GM21825 (cell line): ENCODE measurements at regions not wholly inside any gene's neighbourhood (a gene's known extent, or its start where the extent isn't known, plus 50 kb on each side); places are given as distances from the start of the nearest gene placed in this dataset.

Experiments used
- ATAC-seq: cut with Tn5 transposase; IDR thresholded peaks from one replicate; pipeline ENCODE4 v1.9.1; 2021; ENCODE audit warnings: mild to moderate bottlenecking, moderate library complexity; ENCODE audit not compliant: unreplicated experiment

DNA sequence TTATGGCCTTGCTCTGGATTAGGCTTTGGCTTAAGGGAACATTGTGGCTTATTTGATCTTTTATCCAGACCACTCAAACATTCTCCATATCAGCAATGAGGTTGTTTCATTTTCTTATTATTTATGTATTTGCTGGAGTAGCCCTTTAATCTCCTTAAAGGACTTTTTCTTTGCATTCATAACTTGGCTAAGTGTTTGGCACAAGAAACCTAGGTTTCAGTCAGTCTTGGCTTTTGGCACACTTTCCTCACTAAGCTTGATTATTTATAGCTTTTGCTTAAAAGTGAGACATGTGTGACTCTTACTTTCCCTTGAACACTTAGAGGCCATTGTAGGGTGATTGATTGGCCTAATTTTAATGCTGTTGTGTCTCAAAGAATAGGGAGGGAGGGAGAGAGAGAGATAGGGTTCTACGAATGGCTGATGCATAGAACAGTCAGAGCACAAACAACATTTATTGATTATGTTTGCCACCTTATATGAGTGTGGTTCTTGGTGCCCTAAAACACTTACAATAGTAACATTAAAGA is 2265.3 kb upstream of the C9orf72 start:
- ATAC-seq: no peak

DNA sequence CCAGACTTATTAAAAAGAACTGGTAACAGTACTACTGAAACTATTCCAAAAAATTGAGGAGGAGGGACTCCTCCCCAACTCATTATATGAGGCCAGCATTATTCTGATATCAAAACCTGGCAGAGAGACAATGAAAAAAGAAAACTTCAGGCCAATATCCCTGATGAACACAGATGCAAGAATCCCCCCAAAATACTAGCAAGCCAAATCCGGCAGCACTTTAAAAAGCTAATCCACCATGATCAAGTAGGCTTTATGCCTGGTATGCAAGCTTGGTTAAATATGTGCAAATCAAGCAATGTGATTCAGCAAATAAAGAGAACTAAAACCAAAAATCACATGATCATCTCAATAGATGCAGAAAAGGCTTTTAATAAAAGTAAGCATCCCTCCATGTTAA is 2271.0 kb upstream of the C9orf72 start:
- no peak for ATAC-seq

DNA sequence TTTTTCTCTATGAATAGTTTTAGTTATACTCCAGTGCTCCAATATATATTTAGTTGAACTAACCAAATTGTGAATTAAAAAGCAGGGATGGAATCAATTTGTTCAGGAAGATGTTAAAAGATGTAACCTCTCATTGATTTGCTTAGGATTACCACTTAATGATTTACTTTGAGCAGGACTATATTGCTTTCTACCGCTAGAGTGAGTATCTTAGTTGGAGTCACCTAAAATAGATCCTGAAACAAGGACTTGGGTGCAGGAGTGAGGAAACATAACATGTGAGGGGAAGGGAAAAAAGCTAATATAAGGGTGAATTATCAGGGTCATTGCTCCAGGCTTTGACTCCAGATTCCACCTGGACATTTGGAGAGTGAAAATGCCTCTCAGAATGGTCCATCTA is 2277.4 kb upstream of the C9orf72 start:
- no peak for ATAC-seq

DNA sequence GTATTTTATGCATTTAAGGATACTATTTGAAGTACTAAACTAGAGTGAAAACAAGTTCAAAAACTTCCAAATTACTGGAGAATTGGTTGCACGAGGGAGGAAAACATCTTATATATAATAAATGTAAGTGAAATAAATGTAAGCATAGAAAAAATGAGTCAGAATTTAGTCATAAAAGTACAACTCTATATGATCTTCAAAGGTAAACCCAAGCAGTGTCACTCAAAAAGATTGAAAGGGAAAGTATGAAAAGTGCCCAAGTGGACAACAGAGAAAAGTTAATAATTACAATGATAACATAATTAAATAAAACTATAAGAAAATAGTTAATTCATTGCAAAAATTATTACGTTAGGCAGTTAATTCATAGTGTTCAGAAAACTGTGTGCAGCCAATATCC is 2288.5 kb upstream of the C9orf72 start:
- ATAC-seq: no peak

DNA sequence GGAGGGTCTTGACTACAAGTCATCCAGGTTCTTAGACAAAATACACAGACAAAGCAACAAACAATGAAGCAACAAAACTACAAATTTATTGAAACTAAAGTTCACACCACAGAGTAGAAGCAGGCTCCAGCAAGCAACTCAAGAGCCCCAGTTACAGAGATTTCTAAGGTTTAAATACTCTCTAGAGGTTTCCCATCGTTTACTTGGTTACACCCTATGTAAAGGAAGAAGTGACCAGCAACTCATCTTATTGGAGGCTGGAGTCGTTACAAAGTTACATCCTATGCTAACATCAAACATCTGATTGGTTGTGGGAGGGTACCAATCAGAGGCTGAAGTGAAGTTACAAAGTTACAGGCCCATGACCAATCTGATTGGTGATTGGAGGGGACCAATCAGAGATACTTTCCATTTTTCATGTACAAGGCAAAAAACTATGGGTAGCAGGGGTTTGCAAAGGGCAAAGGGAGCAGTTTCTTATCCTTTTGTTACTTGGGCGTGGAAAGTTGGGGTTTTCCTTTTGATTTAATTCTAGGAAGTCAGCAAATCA is 2292.6 kb upstream of the C9orf72 start:
- ATAC-seq: no peak

DNA sequence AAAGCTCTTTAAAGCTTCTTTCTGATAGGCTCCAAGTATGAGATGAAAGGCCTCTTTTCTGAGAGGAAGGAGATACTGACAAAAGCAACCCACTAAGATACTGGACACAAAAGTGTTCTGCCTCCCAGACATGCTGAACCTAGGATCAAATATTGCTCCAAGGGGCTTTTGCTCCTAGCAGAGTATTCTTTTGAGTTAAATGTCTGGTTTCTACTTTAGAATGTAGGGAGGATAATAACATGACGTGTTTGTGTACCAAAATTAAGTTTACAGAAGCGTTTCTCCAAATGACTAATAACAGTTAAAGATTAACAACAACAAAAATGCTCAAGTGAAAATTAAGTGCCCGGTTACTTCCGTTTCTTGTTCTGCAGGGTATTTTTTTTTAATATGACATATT is 2293.3 kb upstream of the C9orf72 start:
- ATAC-seq: no peak

DNA sequence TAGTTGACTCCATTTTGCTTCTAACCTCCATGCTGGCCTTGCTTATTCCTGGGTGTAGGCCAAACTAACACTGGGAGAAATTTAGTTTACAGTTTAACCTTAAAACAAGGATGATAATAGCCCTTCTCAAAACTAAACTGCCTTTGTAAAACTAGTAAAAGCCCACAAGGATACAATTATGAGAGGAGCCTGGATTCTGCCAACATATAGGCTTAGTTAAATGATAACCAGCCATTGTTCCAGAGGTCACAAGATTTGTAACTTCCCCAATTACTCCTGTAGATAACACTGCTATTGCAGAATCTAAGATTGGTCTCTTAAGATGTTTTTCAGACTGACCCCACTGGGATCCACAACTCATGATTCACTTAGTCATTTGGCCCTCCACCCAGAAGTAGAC is 2300.3 kb upstream of the C9orf72 start:
- no peak for ATAC-seq

DNA sequence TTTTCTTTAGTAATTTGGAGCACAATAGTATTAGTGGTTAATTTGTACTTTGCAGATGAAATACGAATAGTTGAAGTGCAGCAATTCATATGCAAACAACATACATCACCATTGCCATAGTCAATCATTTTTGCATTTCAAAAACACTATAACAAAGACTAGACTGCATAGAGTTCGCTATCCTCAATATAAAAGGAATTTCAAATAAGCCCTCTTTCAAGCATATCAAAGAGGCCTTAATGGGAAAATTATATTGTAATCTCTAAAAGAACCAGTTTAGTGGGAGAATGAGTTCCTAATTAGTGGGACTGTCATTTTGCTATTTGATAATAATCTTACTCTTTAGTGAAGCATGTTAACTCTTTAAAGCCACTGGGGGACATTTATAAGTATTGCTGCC is 2302.3 kb upstream of the C9orf72 start:
- ATAC-seq: no peak

DNA sequence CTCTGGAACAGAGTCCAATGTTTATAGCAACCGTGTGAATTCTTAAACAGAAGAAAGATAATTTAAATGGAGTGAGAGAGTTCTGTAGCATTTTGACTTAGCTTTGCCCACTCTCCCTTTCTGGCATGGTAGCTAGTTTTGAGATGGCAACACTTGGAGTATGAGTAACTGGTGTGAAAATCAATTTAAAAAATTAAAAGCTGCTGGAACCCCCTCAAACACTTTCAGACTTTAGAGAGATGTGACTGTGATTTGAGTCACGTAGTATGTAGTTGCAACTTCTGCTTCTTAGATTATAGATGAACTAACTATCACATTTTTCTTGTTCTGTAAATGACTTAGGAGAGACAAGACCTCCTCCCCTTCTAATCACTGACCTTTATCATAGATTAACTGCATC is 2309.5 kb upstream of the C9orf72 start:
- no peak for ATAC-seq

DNA sequence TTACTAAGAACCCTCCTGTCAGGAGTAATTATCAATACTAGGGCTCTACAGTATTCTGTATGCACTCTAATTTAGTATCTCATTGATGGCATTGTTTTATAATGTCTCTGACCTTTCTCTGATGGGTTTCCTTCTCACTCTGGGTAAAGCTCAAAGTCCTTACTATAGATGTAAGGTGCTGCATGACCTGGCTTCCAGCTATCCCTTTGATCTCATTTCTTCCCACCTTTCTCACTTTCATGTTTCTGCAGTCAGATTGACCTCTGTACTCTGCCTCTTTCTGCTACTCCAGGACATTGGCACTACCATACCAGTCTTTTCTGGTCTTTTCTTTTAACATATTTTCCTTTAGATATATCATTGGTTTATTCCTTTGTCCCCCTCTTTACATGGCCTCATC is 2332.8 kb upstream of the C9orf72 start:
- ATAC-seq: no peak

DNA sequence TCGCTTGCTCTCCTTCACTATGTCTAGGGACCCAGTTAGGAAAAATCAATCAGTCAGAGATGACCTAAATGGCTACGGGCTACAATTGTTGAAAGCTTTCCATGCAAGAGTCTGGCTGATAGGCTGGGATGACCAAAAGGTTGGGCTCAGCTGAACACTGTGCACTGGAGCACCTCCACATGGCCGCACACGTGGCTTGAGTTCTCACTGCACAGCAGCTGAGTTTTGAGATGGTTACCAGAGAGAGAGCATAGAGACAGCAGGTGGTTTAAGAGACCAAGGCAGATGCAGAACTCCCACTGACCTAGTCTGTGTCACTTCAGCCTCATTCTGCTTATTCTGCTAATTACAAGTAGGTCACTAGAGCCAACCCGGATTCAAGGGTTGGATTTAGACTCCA is 2354.8 kb upstream of the C9orf72 start:
- no peak for ATAC-seq

DNA sequence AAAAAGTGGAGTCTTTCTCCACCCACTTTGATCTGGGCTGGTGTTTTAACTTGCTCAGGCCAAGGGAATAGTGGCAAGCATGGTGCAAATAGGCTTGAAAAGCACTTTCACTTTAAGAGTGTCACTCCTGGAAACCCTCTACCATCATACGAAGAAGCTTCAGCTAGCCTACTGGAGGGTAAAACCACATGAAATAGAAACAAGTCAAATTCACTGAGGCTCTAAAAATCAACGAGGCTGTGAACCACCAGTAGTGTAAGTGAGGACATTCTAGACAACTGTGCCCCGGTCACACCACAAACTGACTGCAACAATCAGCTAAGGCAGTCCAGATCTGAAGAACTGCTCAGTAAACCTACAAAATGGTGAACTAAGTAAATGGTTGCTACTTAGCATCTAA is 2366.3 kb upstream of the C9orf72 start:
- ATAC-seq: no peak

DNA sequence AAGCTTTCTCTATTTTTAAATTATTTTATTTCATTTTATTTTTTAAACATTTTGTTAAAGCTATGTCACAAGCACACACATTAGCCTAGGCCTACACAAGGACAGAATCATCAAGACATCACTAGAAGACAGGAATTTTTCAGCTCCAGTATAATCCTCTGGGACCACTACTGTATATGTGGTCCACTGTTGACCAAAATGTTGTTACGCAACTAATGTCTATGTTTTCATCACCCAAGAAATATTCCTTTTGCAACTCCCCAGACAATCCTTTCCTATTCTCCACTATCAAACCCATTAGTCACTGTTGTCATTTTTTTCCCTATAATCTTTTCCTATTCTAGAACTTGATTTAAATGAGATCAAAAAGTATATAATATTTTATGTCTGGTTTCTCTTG is 2371.7 kb upstream of the C9orf72 start:
- no peak for ATAC-seq

DNA sequence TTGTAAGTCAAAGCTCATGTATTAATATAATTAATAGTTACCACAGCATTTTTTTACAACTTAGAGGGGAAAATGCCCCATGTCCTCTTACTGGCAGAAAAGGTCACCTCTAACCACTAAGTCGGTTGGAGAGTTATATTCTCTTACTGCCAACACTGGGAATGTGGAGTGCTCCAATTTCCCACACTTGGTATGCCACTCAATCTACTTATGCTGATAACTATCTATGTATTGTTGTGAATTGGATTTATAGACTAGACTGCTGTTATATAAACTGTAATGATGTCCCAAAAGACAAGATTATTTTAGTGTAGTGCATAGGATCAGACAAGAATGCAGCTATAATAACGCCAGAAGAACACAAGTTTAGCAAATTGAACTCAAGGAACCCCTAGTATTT is 2385.2 kb upstream of the C9orf72 start:
- ATAC-seq: no peak

DNA sequence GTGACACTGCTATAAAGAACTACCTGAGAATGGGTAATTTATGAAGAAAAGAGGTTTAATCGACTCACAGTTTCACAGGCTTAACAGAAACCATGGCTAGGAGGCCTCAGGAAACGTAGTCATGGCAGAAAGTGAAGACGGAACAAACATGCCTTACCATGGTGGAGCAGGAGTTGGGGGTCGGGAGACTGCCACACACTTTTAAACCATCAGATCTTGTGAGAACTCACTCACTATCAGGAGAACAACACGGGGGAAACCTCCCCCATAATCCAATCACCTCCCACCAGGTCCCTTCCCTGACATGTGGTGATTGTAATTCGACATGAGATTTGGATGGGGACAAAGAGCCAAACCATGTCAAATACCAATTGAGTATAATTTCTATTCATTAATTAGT is 2392.6 kb upstream of the C9orf72 start:
- no peak for ATAC-seq

DNA sequence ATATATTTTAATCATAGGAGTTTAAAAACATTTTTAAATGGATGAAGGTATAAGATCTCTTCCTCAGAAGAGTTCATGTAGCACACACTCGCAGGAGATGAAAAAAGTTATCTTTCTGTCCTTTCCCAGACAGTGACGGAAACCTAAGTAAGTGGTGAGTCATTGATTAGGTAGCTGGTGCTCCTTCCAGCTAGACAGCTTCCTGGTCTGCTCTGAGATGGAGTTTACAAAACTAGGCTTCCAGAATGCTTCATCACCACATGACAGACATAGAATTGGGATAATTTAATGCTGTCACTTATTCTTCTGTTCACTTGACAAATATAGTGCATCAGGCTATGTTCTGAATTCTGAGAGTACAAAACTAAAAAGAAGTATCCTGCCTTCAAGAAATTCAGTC is 2393.0 kb upstream of the C9orf72 start:
- ATAC-seq: no peak

DNA sequence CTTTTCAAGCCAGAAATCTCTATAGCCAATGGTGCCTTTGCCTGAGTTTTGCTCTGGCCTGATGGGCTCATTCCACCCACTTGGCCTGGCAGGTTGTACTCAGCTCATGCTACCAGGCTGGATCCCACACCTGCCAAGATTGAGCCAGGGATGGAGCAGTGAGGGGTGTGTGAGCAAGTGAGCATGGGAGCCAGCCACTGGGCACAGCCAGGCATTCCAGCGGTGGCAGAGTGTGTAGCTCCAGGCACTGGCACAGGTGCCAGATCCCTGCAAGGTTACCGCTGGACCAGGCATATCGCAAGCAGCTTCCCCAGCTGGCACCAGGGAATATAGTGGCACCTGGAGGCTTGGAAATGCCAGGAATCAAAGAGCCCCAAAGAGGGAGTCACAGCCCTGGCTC is 2395.6 kb upstream of the C9orf72 start:
- ATAC-seq: no peak

DNA sequence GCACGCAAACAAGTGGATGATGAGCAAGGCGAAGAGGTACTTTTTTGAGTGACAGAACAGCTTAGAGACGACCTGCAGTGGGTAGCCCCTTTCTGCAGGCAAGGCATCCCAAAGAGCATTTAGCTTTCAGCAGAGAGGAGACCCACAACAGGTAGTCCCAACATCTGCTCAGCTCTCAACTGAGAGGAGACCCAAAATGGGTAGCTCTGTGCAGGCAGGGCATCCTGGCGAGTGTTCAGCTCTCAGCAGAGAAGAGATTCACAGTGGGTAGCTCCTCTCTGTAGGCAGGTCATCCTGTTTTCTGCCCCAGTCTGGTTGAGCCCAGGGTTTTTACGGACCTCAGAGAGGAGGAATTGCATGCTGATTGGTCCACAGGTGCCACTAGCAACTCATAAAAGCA is 2396.1 kb upstream of the C9orf72 start:
- no peak for ATAC-seq

DNA sequence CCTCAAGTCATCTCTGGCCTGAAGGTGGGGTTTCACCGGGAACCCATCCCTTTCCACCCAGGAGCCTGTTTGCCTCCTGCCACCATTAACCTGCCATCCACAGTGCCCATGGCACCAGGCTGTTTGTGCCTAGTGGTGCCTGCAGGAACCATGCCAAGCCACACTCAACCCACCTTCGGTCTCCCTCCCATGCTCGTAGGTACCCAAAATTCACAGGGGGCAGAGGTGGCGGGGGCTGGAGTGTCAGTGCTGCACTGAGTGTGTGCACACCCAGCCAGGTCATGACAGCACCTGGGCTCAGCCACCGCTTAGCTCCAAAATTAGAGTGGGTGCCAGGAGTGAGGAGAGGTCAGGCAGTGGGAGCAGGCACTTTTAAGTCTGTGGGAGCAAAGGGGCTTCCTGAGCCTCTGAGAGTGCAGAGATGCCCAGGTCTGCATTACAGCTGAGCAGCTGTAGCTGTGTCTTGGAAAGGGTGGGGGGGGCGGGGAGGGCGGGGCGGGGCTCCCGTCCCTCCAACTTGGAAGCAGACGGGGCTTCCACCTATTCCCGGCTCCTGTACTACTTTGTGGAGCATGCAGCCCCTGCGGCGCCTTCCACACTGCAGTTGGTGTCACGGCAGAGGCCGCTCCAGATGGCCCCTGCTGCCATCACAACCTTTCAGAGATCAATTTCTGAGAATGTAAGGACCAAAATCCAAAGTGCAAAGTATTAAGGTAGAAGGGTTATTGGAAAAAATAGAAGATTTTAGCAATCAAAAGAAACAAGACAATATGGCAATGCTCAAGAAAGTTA is 2396.8 kb upstream of the C9orf72 start:
- ATAC-seq: no peak

DNA sequence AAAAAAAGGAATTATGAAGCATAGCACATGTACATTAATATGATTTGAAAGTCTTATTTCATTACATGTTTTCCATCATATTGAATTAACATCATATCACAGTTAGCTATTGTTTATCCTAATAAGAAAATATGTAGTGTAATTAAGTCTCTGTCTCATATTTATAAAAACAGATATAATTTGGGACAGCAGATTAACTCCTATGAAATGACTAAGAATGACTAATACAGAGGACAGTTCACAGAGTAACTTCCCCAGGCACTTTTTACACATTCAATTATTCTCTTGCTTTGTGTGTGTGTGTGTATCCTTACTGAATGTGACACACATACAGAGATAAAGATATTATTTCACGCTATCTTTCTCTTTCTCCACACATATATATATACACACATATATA is 2400.9 kb upstream of the C9orf72 start:
- ATAC-seq: no peak

DNA sequence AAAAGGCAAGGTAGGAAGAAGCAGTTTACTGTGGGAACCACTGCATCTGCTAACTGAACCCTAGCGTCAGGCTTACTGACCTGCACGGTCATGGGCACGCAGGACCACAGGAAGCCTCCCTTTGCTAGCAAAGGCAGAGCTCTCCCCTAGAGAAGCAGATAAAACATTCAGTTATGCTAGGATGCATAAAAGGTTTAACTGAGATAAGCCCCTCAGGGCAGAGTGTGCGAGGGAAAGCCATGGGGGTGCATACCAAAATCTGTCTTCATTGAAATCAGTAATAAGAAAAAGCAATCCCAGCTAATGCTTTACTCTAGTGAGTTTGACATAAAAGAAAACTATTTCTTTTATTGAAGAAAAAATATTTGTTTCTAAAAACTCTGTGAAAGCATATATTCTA is 2403.7 kb upstream of the C9orf72 start:
- no peak for ATAC-seq

DNA sequence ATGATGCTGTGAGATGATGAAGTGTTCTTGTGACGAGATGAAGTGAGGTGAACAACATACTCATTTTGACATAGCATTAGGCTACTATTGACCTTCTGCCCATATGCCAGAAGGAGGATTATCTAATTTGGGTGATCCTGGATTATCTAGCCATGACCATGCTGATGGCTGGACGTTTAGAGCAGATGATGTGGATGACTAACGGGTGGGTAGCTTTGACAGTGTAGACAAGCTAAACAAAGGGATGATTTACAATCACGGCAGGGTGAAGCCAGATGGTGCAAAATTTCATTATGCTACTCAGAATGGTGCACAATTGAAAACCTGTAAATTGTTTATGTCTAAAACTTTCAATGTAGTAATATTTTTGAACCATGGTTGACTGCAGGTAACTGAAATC is 2403.4 kb upstream of the ACO1 start:
- ATAC-seq: no peak

DNA sequence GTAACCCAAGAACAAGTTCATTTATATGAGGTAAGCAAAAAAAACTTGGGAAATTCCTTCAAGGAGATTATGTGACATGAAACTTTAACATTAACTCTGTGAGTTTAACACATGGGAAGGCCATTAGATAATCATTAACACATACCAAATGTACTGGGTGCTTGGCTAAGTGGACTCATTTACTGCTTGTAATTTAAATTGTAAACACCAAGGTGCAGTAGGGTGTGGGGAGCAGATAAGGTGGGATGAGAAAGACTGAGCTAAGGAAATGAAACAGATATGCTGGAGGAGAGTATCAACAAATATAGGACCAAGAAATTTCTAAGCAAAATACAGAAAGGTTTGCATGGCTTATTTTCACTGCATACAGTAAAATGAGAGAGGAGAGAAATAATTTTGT is 2384.8 kb upstream of the ACO1 start:
- ATAC-seq: no peak
